Adrenal gland (tissue), 9 donors: ENCODE measurements at regions not wholly inside any gene's neighbourhood (a gene's known extent, or its start where the extent isn't known, plus 50 kb on each side); places are given as distances from the start of the nearest gene placed in this dataset.

Experiments
- DNase-seq, 7 donors: peaks; one replicate each; pipeline ENCODE4 v3.0.0-alpha.2; 2019 to 2020
- H3K27ac ChIP-seq, 5 donors: fragments of 200-600 bp; sonication (generic) in 4 of 5; 1 replicate in 3 of 5; 2 replicates in 2 of 5; pipeline versions ENCODE4 v1.5.1 to v1.8.0; 2016 to 2020; ENCODE audit warnings: mild to moderate bottlenecking in 1 of 5
- H3K27me3 ChIP-seq: fragments of 200-600 bp; 2 replicates; pipeline ENCODE4 v1.8.0; 2021
- H3K36me3 ChIP-seq, 2 donors: fragments of 200-600 bp; replicated peaks in 1 of 2; 1 replicate in 1 of 2; 2 replicates in 1 of 2; pipeline versions ENCODE4 v1.5.1 to v1.8.0; 2018 to 2022
- H3K4me1 ChIP-seq, 2 donors: fragments of 200-600 bp; replicated peaks in 1 of 2; 1 replicate in 1 of 2; 2 replicates in 1 of 2; pipeline versions ENCODE4 v1.5.1 to v1.8.0; 2018 to 2021
- H3K4me3 ChIP-seq, 4 donors: fragments of 200-600 bp; sonication (generic) in 3 of 4; one replicate each; pipeline ENCODE4 v1.5.1; 2016 to 2018
- H3K9me3 ChIP-seq, 3 donors: fragments of 200-600 bp; sonication (generic) in 1 of 3; replicated peaks in 1 of 3; 1 replicate in 2 of 3; 2 replicates in 1 of 3; pipeline versions ENCODE4 v1.5.1 to v1.8.0; 2016 to 2021
- CTCF ChIP-seq, 6 experiments: fragments of 450-650 bp in 4 of 6; fragments of 200-600 bp in 2 of 6; sonication (generic) in 1 of 6; IDR thresholded peaks; 1 replicate in 5 of 6; 2 replicates in 1 of 6; pipeline versions ENCODE4 v1.5.1 to v1.8.0; 2016 to 2021; ENCODE audit warnings: antibody characterized with exemption in 6 of 6, mild to moderate bottlenecking in 2 of 6, moderate library complexity in 1 of 6
- POLR2A ChIP-seq, 2 donors: fragments of 450-650 bp; IDR thresholded peaks; one replicate each; pipeline ENCODE4 v1.6.1; 2017; ENCODE audit warnings: antibody characterized with exemption in 2 of 2, mild to moderate bottlenecking in 2 of 2, moderate library complexity in 1 of 2
- WGBS, 4 donors: extraction: QIAGEN DNeasy Blood & Tissue Kit in 2 of 4; methylation state at CpG; one replicate each; pipeline versions ENCODE4 v1.1.5 to v1.1.7; 2013 to 2017; 5-methylcytosine and 5-hydroxymethylcytosine counted together
- intact Hi-C, 2 donors: fragments of 100-400 bp; cut with DNase I; formaldehyde crosslinking; loops; one replicate each; pipeline versions ENCODE4 v1.14.1 to v1.15.0; 2022 to 2023
- donor health status: healthy with polysubstance abuse.
- donor health status: Bipolar disorder and iron deficiency.
- donor health status: DM: yes; HTN: yes; CAD: no.
- donor health status: DM: no; HTN: no; CAD: no.
- donor health status: DM: no; HTN: no; CAD: no.

DNA sequence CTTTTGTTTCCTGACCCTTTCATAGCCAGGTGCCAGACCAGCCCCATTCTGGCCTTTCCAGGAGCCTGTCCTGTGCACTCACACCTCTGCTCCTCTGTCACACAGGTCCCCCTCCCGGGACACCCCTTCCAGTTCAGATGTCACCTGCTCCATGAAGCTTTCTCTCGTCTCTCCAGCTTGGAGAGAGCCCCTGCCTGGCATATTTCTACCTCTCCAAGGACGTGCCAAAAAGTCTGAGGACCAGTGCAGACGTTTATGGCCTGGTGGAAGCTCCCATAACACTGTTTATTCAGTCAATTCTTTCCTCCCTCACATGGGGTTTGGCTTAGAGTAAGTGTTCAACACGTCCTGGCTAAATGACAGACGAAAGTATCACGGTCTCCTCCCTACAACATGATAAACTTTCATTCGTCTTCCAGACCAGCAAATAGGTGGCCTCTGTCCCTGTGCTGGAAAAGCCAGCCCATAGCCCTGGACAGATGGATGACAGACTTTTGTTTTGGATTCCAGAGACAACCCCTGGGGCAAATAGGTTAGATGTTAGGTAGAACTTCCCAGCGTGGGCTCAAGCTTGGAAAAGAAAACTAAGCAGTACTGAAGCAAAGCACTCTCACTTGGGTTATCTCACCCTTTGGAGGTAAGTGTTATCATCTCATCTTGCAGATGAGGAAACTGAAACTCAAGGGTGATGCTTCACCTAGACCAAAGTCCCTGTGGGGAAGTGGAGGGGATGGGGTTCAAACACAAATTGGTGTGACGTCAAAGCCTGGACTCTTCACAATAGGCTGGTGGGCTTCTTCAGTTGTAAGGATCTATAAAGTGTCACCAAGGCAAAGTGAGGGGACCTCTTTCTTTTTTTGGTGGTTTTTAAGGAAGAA lies 52.9 kb upstream of the ECE1 start:
- Histone ChIP-seq H3K4me1 (peaks cover 56 to 58% of the 10 kb centered on the region in 2 donors), H3K9me3 (no peaks in the 10 kb centered on the region), H3K36me3 (no peaks in the 10 kb centered on the region), H3K4me3 (peak overlapping the region in 1 of 4 donors; percentile 96), H3K27me3 (no peaks in the 10 kb centered on the region), H3K27ac (peak overlapping the region; percentile 76 to 96 (median 94))
- no peak for TF ChIP-seq CTCF (IDR thresholded peaks at IDR 0.05)
- no peak for TF ChIP-seq POLR2A (IDR thresholded peaks at IDR 0.05)
- intact Hi-C loops: loop anchor here in 1 of 2 donors (5.0 kb wide), 1 partner anchor 86 kb away; no protein-coding TSS in a partner anchor
- 24 to 30% (median 28%) methylated on average over 9 to 10 of the region's 10 CpGs for WGBS, 4 donors
- peak in 1 of 7 donors; percentile 40 for DNase-seq

DNA sequence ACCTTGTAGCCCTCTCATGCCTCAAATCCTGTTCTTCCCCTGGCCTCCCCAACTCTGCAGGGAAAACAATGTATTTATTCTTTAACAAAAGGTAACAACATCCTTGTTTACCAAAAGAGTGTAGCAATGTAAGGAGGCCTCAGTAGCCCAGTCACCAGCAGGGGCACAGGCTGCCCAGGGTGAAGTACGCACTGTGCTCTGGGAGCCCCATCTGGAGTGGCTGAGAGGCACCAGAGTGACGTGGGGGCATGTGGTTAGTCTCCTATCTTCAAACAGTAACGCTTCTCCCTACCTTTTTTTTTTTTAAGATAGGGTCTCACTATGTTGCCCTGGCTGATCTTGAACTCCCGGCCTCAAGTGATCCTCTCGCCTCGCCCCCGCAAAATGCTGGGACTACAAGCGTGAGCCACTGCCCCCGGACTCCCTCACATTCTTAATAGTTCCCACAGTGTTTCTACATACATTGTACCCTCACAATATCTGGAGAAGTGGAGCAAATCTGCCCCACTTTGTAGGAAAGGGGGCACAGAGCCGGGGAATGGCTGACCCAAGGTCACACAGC lies 51.3 kb upstream of the ECE1 start:
- TF ChIP-seq POLR2A (IDR thresholded peaks at IDR 0.05): no peak
- TF ChIP-seq CTCF (IDR thresholded peaks at IDR 0.05): peak in 1 of 6 experiments; percentile 8
- peaks cover 72 to 74% of the 10 kb centered on the region in 2 donors for H3K4me1 ChIP-seq
- intact Hi-C loops: loop anchor here in 1 of 2 donors (5.0 kb wide), 1 partner anchor 84 kb away; no protein-coding TSS in a partner anchor
- peak in 6 of 7 donors; percentile 17 to 80 (median 36) for DNase-seq
- H3K27ac ChIP-seq: peak overlapping the region; percentile 76 to 96 (median 94)
- no peak overlapping the region for H3K4me3 ChIP-seq
- no peaks in the 10 kb centered on the region for H3K36me3 ChIP-seq
- WGBS, 4 donors: 66 to 71% (median 68%) methylated on average over 10 of the region's 10 CpGs
- no peaks in the 10 kb centered on the region for H3K27me3 ChIP-seq
- H3K9me3 ChIP-seq: no peaks in the 10 kb centered on the region

DNA sequence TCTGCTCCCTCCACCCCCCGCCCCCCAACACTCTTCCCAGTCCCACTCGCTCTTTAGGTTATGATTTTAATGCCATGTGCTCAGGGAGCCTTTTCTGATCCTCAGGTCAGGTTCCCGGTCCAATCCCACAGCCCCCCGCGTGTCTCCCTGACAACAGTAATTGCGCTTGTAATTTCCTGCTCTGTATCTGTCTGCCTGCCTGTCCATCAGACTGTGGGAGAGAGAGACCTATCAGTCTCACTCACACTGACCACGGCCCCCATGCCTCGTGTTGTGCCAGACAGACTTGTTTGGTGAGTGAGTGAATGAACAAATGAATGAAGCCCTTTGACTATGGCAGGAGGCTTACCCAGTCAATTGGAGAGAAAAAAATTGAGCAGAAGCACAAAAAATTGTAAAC lies 50.8 kb upstream of the ECE1 start:
- Histone ChIP-seq H3K4me3 (no peak overlapping the region), H3K27ac (peak overlapping the region; percentile 14 to 96 (median 94)), H3K9me3 (no peaks in the 10 kb centered on the region), H3K27me3 (no peaks in the 10 kb centered on the region), H3K4me1 (peaks cover 78 to 79% of the 10 kb centered on the region in 2 donors), H3K36me3 (no peaks in the 10 kb centered on the region)
- peak in 4 of 7 donors; percentile 12 to 35 (median 22) for DNase-seq
- intact Hi-C loops: loop anchor here in 1 of 2 donors (5.0 kb wide), 1 partner anchor 84 kb away; no protein-coding TSS in a partner anchor
- no peak for TF ChIP-seq CTCF (IDR thresholded peaks at IDR 0.05)
- TF ChIP-seq POLR2A (IDR thresholded peaks at IDR 0.05): peak in 1 of 2 donors; percentile 11
- WGBS, 4 donors: 45 to 69% (median 56%) methylated on average over 7 to 8 of the region's 8 CpGs
